ENCODE measurements at regions not wholly inside any gene's neighbourhood (a gene's known extent, or its start where the extent isn't known, plus 50 kb on each side); places are given as distances from the start of the nearest gene placed in this dataset.
A peak's percentile ranks its signal among the peaks of the same experiment; 100 is the strongest.

- no peak for DNase-seq (ENCODE audit: low spot score)
Observed at GRCh38 chr20:11212902-11213301, 539.1 kb upstream of the JAG1 start.

DNA sequence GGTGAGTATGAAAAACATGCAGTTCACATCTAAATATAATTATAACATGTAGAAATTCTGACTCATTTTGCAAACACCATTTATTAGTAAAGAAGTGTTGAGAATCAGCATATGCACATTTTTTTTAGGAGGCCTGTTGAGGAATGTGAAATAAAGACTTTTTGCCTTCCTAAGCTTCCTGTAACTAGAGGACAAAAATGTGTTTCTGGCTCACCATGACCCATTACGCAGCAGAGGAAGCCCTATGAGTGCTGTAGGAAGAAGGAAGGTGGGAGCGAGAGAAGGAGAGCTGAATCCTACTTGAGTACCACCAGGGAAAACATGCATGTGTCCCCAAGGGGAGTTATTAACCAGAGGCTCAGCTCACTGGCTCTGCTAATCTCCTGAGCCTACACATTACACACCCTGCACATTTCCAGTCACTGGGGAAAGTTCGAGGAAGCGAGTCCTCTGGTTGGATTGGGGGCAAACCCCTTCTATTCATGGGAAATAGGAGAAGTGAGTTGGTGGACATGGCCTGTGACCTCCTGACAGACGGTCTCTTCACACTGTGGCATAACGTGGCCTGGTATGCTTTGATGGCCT, 540.5 kb upstream of the JAG1 start:
- no peak for DNase-seq (ENCODE audit: low spot score)

DNA sequence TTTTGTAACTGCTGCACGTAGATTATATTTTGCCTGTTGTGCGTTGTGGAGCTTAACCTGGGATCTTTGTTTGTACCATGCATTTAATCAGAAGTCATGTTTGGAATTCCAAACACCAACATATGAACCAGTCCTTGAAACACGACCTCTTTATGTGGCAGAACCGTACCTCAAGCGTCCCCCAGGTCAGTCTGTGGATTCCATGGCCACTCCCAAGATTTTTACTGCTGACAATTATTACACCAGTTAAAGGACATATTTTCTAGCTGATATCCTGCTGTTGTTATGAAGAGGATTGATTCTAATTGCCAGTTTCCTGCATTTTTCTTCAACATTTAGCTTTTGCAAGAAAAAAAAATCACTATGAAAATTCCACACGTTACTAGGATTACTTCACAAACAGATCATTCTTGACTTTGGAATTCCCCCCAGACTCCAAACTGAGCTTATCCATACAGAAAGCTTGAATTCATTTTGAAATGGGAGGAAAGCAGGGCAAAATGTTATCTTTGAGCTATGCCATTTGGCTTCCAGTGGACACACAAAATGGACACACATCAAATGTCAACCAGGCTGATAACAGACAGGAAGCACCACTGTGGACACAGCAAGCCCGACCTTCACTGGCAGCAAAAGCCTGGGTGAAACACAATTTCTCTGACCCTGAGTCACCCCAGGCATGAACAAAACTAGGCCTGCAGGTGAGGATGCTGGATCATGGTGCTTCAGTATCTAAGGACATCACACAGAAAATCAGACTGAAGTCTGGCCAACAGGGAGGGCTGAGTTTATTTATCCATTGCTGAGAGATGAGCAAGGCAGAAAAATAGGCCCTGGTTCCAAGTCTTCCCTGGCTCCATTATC, 542.9 kb upstream of the JAG1 start:
- DNase-seq (ENCODE audit: low spot score): no peak

DNA sequence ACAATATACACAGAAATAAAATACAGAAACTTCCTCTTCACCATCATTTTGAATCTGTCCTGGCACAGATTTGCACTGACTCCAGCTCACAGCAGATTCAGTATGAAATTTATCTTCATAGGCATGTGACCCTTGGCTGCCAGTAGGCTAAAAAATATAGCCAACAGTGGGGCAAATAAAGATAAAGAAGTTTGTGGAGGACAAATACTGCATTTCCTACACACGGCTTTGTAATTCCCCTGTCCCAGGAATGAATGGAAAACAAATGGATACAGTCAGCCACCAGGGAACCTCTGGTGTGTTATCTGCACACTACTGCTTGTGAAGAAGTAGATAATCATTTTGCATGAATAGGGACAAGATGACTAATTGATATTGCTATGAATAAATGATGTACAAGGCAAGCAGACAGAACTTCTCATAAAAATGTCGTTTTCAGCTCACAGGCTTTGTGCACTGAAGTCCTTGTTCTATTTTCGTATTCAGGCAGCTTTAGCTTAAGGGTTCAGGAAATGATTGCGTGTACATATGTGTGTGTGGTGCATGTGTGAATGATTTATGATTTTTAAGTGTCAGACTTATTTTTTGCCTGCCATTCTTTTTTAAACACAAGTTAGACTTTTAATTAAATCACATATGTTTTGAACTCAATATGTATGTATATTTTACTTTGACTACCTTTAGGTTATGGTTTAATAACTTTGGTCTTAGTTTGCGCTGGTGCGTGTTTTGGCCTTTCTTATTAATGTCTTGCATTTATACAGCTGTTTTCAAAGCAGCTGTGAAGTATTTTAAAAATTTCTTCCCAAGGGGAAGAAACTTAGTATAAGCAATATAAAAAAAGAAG, 543.8 kb upstream of the JAG1 start:
- no peak for DNase-seq (ENCODE audit: low spot score)

GRCh38 chr20:11218173-11218680, 544.4 kb upstream of the JAG1 start:
- DNase-seq (ENCODE audit: low spot score): no peak

- no peak for DNase-seq (ENCODE audit: low spot score)
Observed at GRCh38 chr20:11219192-11219591, 545.4 kb upstream of the JAG1 start.

DNA sequence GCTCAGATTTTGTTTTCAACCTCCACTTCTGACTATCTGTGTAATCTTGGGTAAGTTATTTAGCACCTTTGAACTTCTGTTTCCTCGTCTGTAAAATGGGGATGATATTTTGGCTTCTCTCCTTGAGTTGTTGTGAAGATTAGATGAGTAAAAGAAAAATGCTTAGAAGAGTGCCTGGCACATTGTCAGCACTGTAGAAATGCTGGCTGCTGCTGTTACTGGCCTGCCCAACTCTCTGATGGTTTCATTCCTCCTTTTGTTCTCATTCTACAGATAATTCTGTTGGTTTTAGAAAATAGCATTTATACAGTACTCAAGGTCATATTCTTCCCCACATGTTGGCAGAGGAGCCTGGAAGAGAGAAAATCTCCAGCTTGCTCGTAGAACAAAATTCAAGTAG, 547.2 kb upstream of the JAG1 start:
- DNase-seq (ENCODE audit: low spot score): no peak

GRCh38 chr20:11222243-11222642, 548.4 kb upstream of the JAG1 start:
- no peak for DNase-seq (ENCODE audit: low spot score)

DNA sequence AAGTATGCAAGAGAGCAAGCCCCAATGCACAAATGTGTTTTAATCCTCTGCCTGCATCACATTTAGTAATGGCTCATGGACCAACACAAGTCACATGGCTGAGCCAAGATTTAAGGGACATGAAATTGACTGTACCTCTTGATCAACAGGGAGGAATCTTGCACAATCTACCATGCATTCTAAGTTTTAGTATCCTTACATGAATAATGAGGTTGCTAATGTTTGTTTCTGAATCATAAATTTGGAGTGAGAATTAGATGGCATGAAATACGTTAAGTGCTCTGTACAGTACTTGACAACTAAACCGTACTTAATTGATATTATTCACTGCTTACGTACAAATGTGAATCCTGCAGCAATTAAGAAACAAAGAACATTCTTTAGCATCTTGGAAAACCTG, 553.8 kb upstream of the JAG1 start:
- DNase-seq (ENCODE audit: low spot score): no peak

GRCh38 chr20:11229772-11230171, 556.0 kb upstream of the JAG1 start:
- DNase-seq (ENCODE audit: low spot score): peak; percentile 48

- no peak for DNase-seq (ENCODE audit: low spot score)
Observed at GRCh38 chr20:11230999-11231398, 557.2 kb upstream of the JAG1 start.

DNA sequence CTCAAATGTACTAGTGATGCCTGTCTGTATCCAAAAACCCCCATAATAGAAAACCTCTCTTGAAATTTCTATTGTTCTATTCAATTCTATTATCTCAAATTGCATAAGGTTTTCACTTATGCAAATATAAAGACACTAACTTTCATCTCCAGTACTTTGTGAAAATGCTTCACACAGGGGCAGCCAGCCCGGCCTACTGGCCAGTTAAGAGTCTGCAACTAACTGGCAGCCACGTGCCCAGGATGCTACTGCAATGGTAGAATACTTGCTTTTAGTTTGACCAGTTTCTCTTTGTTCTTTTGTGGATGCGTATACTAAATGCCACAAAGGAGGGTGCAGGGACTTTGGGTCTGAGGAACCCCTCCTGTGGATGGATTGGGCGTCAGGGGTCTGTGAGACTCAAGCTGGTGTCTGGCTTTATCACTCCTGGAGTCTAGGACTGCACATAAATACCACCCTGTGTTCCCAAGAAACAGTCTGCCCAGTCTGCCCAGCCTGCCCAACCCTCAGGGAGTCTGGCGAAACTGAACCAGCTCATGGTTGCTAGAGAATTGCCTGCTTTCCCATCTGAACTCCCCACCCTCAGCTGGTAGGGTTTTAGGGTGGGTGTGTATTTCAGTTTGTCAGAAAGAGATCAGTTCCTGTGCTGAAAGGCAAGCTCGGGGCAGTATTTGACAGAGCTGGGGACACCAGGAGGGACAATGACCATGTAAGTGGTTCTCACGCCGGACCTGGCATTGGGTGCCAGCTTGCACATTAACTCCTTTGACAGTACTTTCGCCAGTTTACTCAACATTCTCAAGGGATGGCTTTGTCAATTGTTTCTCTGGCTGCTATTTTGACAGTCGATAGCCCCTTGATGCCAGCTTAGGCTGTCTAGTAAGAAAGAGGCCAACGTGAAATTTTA, 558.2 kb upstream of the JAG1 start:
- no peak for DNase-seq (ENCODE audit: low spot score)

DNA sequence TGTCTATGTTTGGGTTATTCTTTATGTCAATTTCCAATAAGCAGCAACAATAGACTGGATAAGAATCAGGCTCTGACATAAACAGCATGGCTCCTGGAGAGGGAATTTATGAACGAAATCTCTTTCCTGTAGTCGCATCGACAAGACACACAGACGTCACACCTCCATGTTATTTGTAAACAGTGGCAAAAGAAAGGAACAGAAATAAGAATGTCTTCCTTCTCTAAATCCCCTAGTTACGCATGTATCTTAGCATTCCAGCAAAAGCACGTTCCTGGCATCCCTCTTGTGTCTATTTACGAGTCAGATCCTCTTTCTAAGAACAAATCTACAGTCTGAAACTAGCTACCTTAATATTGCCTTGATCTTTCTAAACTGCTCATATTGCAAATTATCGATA, 559.1 kb upstream of the JAG1 start:
- DNase-seq (ENCODE audit: low spot score): no peak

GRCh38 chr20:11234181-11234580, 560.4 kb upstream of the JAG1 start:
- DNase-seq (ENCODE audit: low spot score): no peak

GRCh38 chr20:11234608-11235007, 560.8 kb upstream of the JAG1 start:
- DNase-seq (ENCODE audit: low spot score): no peak

DNA sequence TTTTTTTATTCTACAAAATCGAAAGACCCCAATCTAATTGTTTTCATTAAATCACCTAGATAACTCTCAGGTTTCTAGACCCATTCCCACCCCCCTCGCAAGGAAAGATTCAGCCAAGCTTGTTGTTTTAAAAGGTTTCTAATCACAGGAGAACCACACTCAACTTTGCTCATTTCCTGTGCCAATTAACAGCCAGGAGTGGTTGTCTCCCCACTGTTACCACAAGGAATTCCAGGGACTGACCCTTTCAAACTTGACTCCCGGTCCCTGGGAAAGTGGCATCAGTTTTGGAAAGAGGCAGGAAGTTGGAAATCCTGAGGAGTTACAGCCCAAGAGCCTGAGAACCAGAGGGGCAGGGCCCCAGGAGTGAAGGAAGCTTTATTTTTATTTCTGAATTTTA, 561.3 kb upstream of the JAG1 start:
- no peak for DNase-seq (ENCODE audit: low spot score)

GRCh38 chr20:11242320-11242719, 568.5 kb upstream of the JAG1 start:
- DNase-seq (ENCODE audit: low spot score): no peak

DNA sequence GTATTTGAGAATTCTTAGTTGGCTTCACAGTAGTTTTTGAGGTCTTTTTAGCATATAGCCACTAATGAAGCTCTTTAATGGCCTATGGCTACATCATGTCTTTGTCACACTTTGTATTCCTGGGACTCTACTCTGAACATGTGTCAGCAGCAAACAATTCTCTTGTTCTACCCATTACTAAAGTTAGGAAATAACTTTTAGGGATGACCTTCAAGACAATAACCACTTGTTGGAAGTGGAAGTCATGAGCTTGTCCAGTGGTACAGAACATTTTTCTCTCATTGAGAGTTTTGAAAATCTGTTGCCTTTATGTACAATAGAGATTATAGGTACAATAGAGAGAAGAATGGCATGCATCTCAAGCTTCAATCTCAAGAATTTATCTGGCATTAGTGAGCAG, 571.6 kb upstream of the JAG1 start:
- no peak for DNase-seq (ENCODE audit: low spot score)

DNA sequence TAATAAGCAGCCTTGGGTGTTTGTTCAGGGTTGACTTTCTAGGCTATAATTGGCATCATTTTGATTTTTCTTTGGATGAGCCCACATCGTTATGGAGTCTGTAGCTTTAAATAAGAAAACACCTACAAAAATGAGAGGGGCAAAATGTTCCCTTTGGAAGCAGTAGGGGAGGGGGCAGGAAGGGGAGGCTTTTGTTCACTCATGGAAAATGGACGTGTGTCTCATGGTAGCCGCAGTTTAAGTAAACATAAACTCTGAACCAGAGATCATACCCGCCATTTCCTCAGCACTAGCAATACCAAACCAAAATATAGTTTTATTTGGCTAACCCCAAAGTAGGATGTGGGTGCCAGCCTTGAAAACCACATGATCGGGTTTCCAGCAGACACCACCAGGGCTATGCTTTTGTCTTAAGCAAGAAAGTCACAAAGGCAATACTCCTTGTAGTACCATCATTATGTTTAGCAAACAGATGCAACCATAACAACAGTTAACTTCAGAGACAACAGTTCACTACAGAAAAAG, 572.5 kb upstream of the JAG1 start:
- DNase-seq (ENCODE audit: low spot score): no peak

- DNase-seq (ENCODE audit: low spot score): no peak
Observed at GRCh38 chr20:11247046-11248010, 573.5 kb upstream of the JAG1 start.
